HEK293T (cell line): ENCODE measurements at regions not wholly inside any gene's neighbourhood (a gene's known extent, or its start where the extent isn't known, plus 50 kb on each side); places are given as distances from the start of the nearest gene placed in this dataset.

Experiments
- CTCF ChIA-PET: fragments of 350-600 bp; formaldehyde crosslinking; extraction: SDS; loops from one replicate; lab custom pipeline; 2021; ENCODE audit warnings: antibody characterized with exemption, inconsistent platforms; lab: Yijun Ruan, JAX
- POLR2A ChIA-PET: fragments of 350-600 bp; formaldehyde crosslinking; extraction: SDS; loops from one replicate; lab custom pipeline; 2020; ENCODE audit warnings: antibody characterized with exemption, inconsistent platforms; lab: Yijun Ruan, JAX
- DNase-seq: peaks from one replicate; pipeline ENCODE4 v3.0.0; 2012; ENCODE audit warnings: mixed read lengths; ENCODE audit errors: extremely low spot score
- ARNT ChIP-seq: fragments of 450-650 bp; IDR thresholded peaks from 2 replicates; pipeline ENCODE4 v1.6.1; 2017; ENCODE audit warnings: mild to moderate bottlenecking
- BHLHE40 ChIP-seq: fragments of 450-650 bp; IDR thresholded peaks from 2 replicates; pipeline ENCODE4 v1.6.1; 2016; ENCODE audit warnings: mild to moderate bottlenecking, moderate library complexity, borderline replicate concordance
- CTBP1 ChIP-seq: fragments of 450-650 bp; IDR thresholded peaks from 2 replicates; pipeline ENCODE4 v1.6.1; 2016; ENCODE audit warnings: borderline replicate concordance
- ELF4 ChIP-seq: fragments of 450-650 bp; IDR thresholded peaks from 2 replicates; pipeline ENCODE4 v1.6.1; 2017; ENCODE audit warnings: antibody characterized with exemption
- FOXA1 ChIP-seq: fragments of 450-650 bp; IDR thresholded peaks from 2 replicates; pipeline ENCODE4 v1.6.1; 2016; ENCODE audit warnings: mild to moderate bottlenecking
- FOXK2 ChIP-seq: fragments of 450-650 bp; IDR thresholded peaks from 2 replicates; pipeline ENCODE4 v1.6.1; 2016; ENCODE audit warnings: mild to moderate bottlenecking
- FOXM1 ChIP-seq: fragments of 450-650 bp; IDR thresholded peaks from 2 replicates; pipeline ENCODE4 v1.6.1; 2017; ENCODE audit warnings: mild to moderate bottlenecking, borderline replicate concordance
- HDGF ChIP-seq: fragments of 450-650 bp; IDR thresholded peaks from 2 replicates; pipeline ENCODE4 v1.6.1; 2017; ENCODE audit warnings: antibody characterized with exemption, borderline replicate concordance
- L3MBTL2 ChIP-seq: fragments of 450-650 bp; conservative IDR thresholded peaks from 2 replicates; pipeline ENCODE4 v1.6.1; 2016; ENCODE audit warnings: mild to moderate bottlenecking
- LEF1 ChIP-seq: fragments of 450-650 bp; IDR thresholded peaks from 2 replicates; pipeline ENCODE4 v1.6.1; 2017; ENCODE audit warnings: mild to moderate bottlenecking, borderline replicate concordance
- NFRKB ChIP-seq: fragments of 450-650 bp; IDR thresholded peaks from 2 replicates; pipeline ENCODE4 v1.6.1; 2016; ENCODE audit warnings: mild to moderate bottlenecking, moderate library complexity
- SP1 ChIP-seq: fragments of 450-650 bp; IDR thresholded peaks from 2 replicates; pipeline ENCODE4 v1.6.1; 2017
- SUZ12 ChIP-seq: fragments of 450-650 bp; IDR thresholded peaks from 2 replicates; pipeline ENCODE4 v1.6.1; 2016; ENCODE audit warnings: mild to moderate bottlenecking
- TARDBP ChIP-seq: fragments of 450-650 bp; IDR thresholded peaks from 2 replicates; pipeline ENCODE4 v1.6.1; 2016
- ZNF384 ChIP-seq: fragments of 450-650 bp; IDR thresholded peaks from 2 replicates; pipeline ENCODE4 v1.6.1; 2016
- TF ChIP-seq, protein P1 (sequence below): fragments of 450-650 bp; IDR thresholded peaks from 2 replicates; pipeline ENCODE4 v1.6.1; 2016

GRCh38 chr5:6184481-6184880 lies 193.9 kb downstream of the MED10 start:
- ChIA-PET CTCF (no interaction called here), POLR2A (no interaction called here)
- DNase-seq, result no peak

GRCh38 chr5:6183391-6184390 lies 194.7 kb downstream of the MED10 start:
- ChIA-PET POLR2A (no interaction called here), CTCF (no interaction called here)
- TF ChIP-seq BHLHE40 (no peak), NFRKB (no peak), SP1 (no peak), HDGF (no peak), ZNF384 (no peak), FOXA1 (no peak), LEF1 (no peak), SUZ12 (no peak), ARNT (no peak), FOXK2 (no peak), CTBP1 (no peak), ELF4 (no peak), FOXM1 (no peak), TARDBP (no peak)
- DNase-seq, result no peak

More at GRCh38 chr5:6184481-6184880, 193.9 kb downstream of the MED10 start:
- TF ChIP-seq ELF4 (no peak), CTBP1 (no peak), FOXK2 (no peak), LEF1 (no peak), HDGF (no peak), BHLHE40 (no peak), SUZ12 (no peak), TARDBP (no peak), ARNT (no peak), SP1 (no peak)
- TF ChIP-seq, protein P1, sequence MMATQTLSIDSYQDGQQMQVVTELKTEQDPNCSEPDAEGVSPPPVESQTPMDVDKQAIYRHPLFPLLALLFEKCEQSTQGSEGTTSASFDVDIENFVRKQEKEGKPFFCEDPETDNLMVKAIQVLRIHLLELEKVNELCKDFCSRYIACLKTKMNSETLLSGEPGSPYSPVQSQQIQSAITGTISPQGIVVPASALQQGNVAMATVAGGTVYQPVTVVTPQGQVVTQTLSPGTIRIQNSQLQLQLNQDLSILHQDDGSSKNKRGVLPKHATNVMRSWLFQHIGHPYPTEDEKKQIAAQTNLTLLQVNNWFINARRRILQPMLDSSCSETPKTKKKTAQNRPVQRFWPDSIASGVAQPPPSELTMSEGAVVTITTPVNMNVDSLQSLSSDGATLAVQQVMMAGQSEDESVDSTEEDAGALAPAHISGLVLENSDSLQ, result no peak

- no peak for DNase-seq
- POLR2A ChIA-PET, result no interaction called here
- CTCF ChIA-PET, result no interaction called here
- TF ChIP-seq ZNF384, result no peak
- no peak for TF ChIP-seq ELF4
- TF ChIP-seq, protein P1, result no peak
- no peak for TF ChIP-seq TARDBP
- TF ChIP-seq FOXA1, result no peak
- no peak for TF ChIP-seq SUZ12
- TF ChIP-seq NFRKB, result no peak
- no peak for TF ChIP-seq LEF1
- no peak for TF ChIP-seq HDGF
- TF ChIP-seq FOXK2, result no peak
- no peak for TF ChIP-seq FOXM1
- no peak for TF ChIP-seq ARNT
Observed at GRCh38 chr5:6182271-6182815, 196.0 kb downstream of the MED10 start.

GRCh38 chr5:6181871-6182270 lies 196.5 kb downstream of the MED10 start:
- DNase-seq, result no peak
- no peak for TF ChIP-seq FOXK2
- TF ChIP-seq SP1, result no peak
- TF ChIP-seq ZNF384, result no peak
- no peak for TF ChIP-seq L3MBTL2
- no peak for TF ChIP-seq BHLHE40
- TF ChIP-seq ELF4, result no peak
- ChIA-PET POLR2A (no interaction called here), CTCF (no interaction called here)

- ChIA-PET CTCF (no interaction called here), POLR2A (no interaction called here)
- TF ChIP-seq ARNT (no peak), FOXM1 (no peak), L3MBTL2 (no peak), ZNF384 (no peak), TARDBP (no peak), CTBP1 (no peak), FOXK2 (no peak)
- no peak for DNase-seq
Observed at GRCh38 chr5:6181147-6181729, 197.1 kb downstream of the MED10 start.

- ChIA-PET CTCF (no interaction called here), POLR2A (no interaction called here)
- no peak for DNase-seq
- TF ChIP-seq FOXA1 (no peak), BHLHE40 (no peak), ZNF384 (no peak), ELF4 (no peak), TARDBP (no peak), FOXM1 (no peak), SUZ12 (no peak), HDGF (no peak), NFRKB (no peak), ARNT (no peak), L3MBTL2 (no peak), SP1 (no peak), LEF1 (no peak), FOXK2 (no peak), CTBP1 (no peak)
- TF ChIP-seq, protein P1, result no peak
Observed at GRCh38 chr5:6180231-6180872, 198.0 kb downstream of the MED10 start.
